T-helper 1 cell (primary cell): ENCODE measurements at regions not wholly inside any gene's neighbourhood (a gene's known extent, or its start where the extent isn't known, plus 50 kb on each side); places are given as distances from the start of the nearest gene placed in this dataset.

ENCODE experiments used
- DNase-seq, 5 donors: peaks; one replicate each; pipeline ENCODE4 v3.0.0-alpha.2; 2012 to 2020

DNA sequence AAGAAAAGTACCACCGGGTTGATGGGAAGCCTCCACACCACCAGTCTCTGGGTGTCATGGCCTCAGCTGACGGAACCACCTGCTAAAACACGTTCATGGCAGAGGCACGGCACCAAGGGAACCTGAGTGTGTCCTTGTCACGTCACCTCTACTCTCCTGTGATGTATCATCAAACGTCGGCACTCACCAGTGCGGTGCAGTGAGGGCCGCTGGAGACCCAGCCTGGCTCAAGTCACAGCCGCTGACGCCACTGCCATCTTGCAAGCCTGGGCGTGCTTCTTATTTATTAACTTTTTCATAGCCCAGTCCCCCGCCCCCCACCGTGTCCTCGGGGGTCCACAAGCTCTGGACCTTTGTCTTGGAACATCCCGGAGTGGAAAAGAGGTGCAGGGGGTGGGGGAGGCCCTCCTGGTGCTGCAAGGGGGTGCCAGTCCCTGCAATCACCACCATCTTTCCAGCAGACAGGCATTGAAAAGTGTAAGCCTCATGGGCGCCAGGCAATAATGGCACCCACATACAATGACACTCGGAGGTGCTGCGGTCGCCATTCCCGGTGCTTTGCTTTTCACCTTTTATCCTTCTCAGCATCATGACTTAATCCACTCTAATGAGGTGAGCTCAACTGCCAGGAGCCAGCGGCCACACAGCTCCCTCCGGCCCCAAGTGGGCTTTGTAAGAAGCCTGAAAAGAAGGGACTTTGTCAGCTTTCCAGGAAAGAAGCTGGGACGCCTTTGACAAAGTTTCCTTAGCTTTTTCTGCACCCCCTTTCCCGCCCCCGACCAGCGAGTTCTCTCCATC lies 202.3 kb upstream of the IRX1 start:
- DNase-seq = no peak

DNA sequence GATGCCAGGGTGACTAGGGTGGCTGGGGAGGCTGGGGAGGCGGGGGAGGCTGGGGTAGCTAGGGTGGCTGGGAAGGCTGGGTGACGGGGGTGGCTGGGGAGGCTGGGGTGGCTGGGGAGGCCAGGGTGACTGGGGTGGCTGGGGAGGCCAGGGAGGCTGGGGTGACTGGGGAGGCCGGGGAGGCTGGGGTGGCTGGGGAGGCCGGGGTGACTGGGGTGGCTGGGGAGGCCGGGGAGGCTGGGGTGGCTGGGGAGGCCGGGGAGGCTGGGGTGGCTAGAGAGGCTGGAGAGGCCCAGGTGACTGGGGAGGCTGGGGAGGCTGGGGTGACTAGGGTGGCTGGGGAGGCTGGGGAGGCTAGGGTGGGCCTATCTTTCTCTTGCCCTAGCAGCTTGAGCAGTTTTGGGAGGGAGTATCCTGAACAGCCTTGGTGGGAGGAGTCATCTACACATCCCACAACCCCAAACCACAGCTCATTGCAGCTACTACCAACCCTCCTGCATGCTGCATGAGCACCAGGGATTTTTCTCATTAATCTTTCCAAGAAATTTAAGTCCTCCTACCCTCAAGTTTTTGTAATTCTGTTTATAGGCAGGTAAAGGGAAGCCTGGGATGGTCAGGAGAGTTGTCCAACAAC lies 203.2 kb upstream of the IRX1 start:
- DNase-seq = peak in 3 of 5 donors; percentile 8 to 32 (median 14)

DNA sequence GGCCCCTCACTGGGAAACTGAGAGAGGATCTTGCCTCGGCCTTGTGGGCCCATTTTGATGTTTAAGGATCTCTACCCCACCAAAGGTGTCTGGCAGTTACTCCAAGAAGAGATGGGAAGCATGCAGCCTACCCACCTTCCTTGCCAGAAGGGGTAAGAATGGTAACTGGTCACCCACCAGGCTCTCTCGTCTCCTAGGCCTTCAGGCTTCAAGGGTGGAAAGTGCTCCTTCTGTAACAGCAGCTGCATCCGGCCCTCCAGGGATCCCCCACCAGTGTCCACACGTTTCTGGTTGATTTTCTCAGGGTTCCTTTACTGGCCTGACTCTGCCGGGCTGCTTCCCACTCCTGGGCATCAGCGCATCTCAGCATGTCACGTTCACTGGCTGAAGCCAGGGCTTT lies 204.4 kb upstream of the IRX1 start:
- no peak for DNase-seq

DNA sequence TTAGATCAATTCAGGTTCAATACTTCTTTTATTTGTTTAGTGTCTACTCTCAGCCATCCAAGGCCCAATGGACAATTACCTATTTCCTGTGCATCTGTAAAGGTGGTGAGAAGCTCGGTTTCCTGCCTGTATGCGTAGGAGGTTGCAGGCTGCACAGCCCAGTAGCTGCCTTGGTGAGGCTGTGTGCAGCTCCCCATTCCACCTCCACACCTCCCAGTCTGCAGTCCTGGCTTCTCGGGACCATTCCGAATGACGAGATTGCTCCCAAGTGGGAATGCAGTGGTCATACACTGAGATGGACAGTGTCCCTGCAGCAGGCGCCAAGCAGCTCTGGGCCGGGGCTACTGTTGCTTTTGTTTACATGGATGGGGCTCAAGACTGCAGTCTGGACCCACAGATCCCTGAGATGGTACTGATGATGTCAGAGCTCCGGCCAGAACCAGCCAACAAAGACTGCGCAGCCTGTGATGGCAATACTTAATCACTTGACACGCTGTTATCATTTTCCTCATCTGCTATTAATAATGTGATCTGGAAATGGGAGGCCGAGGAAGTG lies 206.1 kb upstream of the IRX1 start:
- DNase-seq = no peak

DNA sequence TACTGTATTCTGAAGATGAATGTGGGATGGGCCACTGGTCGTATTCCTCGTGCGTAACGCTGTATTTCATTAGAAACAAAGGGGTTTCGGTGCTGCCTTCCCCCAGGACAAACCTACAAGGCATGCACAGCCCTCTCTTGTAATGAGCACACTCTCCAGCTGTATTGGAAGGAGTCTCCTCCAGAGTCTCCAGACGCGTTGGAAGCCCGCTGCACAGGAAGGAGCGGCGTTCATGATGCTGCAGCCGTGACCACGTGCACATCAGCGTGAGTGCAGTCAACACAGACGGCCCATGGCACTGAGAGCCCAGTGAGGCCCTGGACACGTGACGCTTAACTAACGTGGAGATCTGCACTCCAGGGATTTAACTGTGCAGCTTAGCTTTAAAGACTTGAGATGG lies 209.0 kb upstream of the IRX1 start:
- DNase-seq = no peak

DNA sequence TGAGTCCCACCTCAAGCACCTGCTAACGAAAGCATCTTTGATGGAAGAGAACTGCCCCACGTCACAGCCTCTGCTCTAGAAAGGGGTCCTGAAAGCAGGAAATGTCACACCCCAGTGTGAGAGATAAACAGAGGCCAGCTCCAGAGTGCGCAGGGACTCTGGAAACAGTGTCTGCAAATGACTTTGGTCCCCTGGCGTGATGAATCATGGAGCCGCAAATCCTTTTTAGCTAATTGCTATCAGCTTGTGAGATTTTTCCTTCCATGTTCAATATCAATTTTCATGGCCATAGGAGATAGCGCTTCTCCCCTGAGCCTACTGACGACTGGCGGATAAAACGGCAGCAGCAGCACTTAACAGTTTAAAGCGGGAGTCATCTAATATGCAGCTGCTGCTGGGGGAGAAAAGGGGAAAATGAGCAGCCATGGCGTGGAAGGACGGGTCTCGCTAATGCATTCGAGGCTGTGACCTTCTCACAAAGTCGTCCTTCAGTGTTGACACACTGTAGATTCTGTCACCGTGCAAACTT lies 209.6 kb upstream of the IRX1 start:
- DNase-seq = no peak

DNA sequence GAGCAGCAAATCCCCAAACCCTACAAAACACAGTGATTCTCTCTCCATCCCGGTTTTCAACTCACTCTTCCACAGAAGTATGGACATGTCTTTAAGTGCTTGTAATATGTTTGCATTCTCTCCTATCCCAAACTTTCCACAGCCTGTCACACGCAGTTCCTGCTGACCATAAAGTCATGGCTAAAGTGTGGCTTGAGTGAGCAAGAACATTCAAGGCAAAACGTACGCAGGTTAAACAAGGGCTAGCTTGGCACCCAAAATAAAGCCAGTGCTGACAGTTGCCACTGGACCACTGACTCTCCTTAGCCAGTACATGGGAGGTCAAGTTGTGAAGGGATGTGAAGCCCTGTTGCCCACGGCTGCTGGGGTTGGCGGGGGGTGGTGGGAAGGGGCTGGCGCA lies 211.1 kb upstream of the IRX1 start:
- no peak for DNase-seq

DNA sequence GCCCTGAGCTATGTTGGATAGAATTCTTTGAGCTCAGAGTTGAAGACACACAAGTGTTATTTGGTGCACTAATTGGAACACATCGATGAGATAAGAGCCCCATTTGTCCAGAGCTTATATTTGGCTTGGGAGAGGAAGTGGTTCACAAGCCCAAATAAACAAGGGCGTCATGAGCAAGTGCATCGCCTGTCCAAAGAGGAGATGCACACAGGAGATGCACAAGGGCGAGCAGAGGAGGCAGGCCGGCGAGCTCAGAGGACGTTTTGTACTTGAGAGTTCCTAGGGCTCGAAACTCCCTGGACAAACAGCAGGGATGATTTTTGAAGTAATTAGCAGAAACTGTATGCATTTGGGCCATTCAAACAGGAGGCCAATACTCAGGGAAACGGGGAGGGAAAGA lies 212.8 kb upstream of the IRX1 start:
- DNase-seq = no peak

DNA sequence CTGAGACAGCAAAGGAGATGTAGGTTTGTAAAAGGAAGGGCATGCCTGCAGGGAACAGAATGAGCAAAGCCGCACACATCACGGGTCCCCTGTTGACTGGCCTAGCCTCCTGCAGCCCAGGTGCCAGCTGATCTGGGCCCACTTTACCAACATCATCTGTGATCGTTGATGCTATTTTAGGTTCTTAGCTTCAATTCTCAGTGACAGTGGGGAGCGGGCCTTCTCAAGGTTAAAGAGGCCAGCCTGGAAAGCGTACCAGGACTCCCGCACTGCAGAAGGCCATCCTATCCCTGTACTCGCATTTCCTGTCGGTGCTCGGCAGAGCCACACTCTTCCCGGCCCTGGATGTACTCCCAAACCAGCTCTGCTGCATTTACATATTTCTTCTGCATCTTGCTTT lies 213.5 kb upstream of the IRX1 start:
- DNase-seq = no peak

DNA sequence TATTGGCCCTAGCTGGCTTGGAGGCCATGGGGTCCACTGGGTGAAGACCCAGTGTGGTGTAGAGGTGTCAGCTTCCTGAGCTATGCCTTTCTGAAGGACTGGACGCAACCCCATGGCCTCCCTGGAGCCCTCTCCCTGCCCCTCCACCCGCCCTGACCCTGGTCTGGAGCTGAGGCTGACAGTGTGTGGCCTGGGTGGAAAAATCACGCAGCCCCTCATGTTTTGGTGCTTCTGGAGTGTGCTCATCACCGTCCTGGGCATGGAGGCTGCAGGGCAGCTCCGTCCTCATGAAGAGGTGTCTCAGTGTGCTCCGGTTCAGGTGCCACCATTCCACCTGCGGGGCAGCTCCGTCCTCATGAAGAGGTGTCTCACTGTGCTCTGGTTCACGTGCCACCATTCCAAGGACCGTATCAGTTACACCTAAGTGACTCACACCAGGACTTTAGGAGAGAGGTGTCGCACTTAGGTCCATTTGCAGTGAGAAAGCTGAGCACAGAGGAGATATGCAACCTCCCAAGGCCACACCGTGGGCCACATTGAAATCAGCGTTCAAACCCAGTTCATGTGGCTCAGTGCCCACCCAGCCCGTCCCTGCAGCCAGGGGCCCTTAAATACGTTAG lies 214.3 kb upstream of the IRX1 start:
- no peak for DNase-seq

DNA sequence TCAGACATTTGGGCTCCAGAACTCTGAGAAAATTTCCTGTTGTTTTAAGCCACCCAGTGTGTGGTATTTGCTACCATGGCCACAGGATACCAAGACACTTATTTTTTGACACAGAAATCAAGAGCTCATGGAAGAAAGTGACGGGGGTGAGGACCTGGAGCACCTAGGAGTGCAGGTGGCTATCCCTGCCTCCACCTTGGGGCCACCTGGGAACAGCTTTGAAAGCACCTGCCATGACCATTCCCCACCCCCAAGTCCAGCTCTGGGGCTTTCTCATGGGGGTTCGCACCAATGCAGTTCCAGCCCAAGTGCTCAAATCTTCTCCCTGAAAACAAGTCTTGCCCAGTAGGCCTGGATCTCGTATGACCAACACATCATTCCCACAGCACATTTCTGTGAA lies 214.9 kb upstream of the IRX1 start:
- no peak for DNase-seq

DNA sequence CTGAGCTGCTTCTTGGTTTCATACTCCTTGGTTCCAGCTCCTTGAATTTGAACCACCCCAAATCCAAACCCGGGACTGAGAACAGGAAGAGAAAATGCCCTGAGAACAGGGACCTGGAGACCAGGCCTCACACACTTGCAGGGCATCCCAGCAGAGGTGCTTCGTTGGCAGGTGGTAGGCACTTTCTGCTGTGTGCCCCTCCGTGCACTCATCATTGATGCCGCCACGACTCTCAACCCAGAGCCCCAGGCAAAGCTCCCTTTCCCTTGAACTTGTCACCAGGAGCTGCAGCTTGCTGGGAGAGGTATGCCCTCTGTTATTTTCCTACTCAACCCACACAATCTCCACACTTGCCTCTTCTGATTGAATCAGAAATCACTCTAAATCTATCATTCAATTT lies 217.8 kb upstream of the IRX1 start:
- DNase-seq = no peak

DNA sequence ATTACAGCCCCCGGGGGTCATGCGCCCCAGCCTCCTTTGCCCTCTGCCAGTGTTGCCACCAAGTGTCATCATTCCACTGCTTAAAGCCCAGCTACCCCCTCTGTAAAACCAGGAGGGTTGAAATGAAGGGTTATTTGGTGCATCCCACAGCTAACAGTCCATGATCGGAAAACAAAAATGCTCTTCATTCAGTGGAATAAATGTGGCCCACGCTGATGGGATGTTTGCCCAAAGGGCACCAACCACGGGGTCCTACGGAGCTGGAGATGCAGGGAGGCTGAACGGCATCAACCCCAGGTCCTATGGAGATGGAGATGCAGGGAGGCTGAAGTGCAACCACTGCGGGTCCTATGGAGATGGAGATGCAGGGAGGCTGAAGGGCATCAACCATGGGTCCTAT lies 218.5 kb upstream of the IRX1 start:
- DNase-seq = no peak

DNA sequence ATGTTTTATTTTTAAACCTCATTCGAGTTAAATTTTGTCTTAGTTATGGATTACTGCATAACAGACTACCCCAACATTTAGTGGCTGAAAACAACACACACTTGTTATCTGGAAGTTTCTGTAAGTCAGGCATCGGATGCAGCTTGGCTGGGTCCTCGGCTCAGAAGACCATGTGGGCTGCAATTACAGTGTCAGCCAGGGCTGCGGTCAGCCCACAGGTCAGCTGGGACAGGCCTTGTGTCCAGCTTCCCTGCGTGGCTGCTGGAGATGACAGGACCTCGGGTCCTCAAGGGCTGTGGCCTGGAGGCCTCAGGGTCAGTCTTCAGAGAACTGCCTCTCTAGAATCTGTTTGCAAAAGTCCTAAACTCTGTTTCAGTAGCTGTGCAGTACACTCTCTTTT lies 219.0 kb upstream of the IRX1 start:
- DNase-seq = no peak

DNA sequence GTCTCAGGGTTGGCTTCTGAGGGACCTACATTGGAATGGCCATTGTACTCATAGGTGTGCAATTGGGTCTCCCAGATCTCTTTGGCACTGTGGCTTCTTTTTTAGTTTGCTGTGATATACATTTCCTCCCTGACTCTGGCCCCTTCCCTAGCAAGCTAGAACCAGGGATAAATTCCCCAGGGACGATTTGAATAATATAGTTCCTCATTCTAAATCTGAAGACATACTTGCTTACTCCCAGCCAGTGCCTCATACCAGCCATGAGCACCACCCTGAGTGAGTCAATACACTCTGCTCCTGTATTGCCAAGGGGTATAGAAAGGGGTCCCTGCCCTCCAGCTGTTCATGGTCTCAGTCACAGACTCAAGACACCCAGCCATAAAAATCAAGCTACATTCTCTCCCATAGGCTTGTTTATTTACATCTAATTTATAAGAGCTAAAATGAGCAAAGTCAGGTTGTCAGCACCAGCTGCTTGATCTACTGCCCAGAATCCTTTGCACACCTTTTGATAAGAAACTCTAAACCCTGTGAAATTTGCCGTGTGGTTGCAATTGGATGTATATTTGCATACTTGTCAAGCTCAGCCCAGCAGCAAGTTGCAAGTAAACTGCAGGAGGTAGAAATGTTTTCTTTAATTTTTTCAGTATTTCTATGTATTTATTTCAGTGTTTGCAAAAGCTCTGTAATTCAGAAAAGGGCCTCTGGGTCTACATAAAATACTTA lies 219.9 kb upstream of the IRX1 start:
- DNase-seq = no peak

DNA sequence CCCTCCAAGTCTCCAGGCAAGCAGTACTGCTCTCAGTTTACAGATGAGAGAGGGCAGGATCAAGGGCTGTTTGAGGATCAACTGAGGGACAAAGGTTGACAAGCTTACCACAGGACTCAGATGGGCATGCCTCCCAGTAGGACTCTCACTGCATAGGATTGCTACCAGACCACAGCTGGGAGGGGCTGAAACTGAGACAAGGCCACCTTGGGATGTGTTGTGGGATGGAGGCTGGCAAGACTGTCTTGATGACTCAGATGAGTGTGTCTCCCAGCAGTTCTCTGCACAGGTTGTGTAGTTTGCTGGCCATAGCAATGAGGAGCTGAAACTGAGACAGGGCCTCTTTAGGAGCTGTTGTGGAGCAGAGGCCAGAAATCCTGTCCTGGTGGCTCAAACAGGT lies 222.2 kb upstream of the IRX1 start:
- DNase-seq = no peak

DNA sequence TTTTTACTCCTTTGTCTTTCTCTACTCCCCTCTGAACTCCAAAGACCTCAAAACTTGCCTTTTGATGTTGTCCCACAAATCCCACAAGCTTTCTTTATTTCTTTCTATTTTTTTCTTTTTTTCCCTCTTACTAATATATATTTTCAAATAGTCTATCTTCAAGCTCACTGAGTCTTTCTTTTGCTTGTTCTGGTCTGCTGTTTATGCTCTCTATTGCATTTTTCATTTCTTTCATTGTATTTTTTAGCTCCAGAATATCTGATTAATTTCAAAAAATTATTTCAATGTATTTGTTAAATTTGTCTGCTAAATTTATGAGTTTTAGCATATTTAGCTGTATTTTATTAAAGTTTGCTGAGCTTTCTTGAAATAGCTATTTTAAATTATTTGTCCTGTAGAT lies 223.3 kb upstream of the IRX1 start:
- no peak for DNase-seq

DNA sequence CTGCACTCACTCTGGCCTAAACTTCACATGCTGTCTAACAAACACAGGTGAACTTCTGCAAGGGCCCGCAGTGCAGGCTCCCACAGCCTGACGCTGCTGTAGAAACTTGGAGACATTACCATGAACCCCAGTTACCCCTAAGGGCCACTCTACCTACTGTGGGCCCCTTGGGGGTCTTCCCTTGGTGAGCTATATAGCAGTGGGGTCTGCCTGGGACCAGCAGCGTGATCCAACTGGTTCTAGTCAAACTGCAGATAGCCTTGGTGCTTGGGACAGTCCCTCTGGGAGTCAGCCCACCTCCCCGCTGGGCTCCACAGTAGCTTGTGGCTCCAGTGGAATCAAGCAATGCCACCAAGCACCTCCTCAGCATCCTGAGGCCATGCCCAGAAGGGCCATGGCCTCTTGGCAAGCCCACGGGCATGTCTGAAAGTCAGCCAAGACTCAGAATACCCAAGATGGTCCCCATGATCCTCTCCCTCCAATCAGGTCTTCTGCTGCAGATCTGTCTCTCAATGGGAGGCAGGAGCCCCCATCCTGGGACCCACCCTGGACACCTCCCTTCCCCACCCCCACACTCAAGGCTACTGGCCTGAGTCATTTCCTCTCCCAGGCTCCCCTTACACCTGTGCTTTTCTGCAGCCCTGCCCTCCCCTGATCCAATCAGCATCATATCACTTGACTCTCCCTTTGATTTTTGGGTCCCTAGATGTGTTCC lies 230.0 kb upstream of the IRX1 start:
- no peak for DNase-seq

DNA sequence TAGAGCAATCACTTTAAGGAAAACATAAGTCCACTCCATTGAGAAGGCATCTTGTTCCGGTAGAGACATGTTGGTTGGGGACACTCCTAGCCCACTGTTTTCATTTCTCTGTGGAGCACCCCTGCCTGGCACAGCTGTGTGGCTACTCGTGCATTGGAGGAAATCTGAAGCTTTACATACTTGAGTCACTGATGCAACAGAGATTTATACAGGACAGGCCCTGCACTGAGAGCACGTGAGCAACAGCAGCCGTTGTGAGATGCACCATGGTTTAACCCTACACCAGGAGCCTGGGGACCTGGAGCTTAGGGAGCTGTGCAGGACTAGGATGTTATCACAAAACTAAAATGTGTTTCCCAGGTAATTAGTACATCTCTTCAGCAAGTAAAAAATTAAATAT lies 230.7 kb upstream of the IRX1 start:
- no peak for DNase-seq

DNA sequence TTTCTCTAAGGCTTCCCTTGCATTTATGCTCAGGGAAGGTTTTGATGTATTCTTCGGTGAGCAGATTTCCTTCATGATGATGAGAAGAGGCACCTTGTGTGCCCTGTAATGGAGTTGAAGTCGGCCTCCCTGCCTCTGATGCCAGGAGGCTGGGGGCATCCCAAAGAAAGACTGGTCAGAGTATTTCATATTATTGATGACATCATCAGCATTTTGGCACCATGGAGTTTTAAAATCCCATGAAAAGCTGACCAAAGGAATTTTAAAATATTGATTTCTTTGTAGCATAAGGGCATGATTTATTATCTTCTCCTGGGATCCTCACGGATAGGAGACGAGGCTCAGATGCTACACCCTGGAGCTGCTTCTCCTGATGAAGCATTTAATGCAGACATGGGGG lies 231.2 kb upstream of the IRX1 start:
- no peak for DNase-seq

DNA sequence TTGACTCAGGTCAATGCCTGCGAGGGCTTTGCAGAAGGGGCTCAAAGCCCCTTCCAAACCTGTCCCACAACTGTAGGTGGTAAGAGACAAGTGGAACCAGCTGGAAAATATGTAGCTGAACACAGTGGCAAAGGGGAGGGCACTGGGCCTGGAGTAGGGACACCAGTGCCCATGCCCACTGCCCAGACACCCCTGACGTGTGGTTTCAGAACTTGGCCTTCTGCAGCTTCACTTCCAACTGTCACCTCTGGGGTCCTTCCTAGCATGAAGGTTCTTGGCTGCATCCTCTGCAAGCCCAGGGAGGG lies 233.1 kb upstream of the IRX1 start:
- DNase-seq = no peak

DNA sequence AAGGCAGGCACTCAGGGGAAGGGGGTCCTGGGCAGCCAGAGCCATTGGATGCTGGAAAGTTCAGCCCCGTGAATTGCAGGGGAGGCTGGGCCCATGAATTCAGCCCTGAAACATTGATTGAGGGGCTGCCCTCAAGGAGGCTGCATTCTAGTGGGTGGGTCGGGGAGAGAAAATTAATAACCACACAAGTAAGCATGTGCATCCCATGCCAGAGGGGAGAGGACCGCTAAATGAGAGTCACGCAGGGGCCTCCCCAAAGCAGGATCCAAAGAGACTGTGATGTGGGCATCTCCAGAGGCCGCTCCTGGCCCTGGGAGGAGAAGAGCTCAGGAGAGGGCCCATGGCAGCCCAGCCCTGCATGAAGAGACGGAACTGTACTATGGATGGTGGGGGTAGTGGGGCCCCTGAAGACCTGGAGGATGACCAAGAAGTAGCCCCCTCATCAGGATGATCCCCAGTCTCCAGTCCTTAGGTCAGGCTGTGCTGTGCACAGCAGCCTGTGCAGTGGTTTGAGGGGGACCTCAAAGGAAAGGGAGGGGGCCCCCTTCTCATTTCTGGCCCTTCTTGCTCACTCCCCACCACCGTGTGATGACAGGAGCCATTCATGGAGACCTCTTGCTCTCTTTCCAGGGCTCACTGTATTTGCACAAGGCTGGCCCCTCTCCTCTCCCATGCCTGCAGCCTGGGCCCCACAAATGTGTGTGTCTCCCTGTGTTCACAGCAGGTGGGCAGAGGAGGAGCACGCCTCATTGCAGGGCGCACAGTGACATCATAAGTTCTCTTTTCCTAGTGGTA lies 233.6 kb upstream of the IRX1 start:
- DNase-seq = no peak
